ENCODE measurements at regions not wholly inside any gene's neighbourhood (a gene's known extent, or its start where the extent isn't known, plus 50 kb on each side); places are given as distances from the start of the nearest gene placed in this dataset.
"Not testable (repeated sequence)": the region's sequence is repeated elsewhere in the genome, so short reads cannot be mapped to it uniquely, and the experiment has no call there.

GRCh38 chr10:57627642-57628178, 640.0 kb downstream of the IPMK start:
- Mint-ChIP-seq H3K27me3 (no peaks in the 10 kb centered on the region), H3K36me3 (no peaks in the 10 kb centered on the region), H3K27ac (no peak overlapping the region), H3K9me3 (peaks cover 0 to 4% (median 0%) of the 10 kb centered on the region in 9 donors), H3K4me3 (no peak overlapping the region), H3K4me1 (no peaks in the 10 kb centered on the region)
- DNase-seq (no peak), ATAC-seq (no peak)
- POLR2A ChIA-PET = no interaction called here

- H3K36me3 Mint-ChIP-seq = no peaks in the 10 kb centered on the region
- no peaks in the 10 kb centered on the region for H3K27me3 Mint-ChIP-seq
- DNase-seq = no peak
- H3K4me3 Mint-ChIP-seq = no peak overlapping the region
- ATAC-seq = no peak
- H3K27ac Mint-ChIP-seq = no peak overlapping the region
- POLR2A ChIA-PET = no interaction called here
- H3K4me1 Mint-ChIP-seq = no peaks in the 10 kb centered on the region
- H3K9me3 Mint-ChIP-seq = peaks cover 0 to 4% (median 0%) of the 10 kb centered on the region in 9 donors
Measured at GRCh38 chr10:57624856-57625592, 642.7 kb downstream of the IPMK start.

DNA sequence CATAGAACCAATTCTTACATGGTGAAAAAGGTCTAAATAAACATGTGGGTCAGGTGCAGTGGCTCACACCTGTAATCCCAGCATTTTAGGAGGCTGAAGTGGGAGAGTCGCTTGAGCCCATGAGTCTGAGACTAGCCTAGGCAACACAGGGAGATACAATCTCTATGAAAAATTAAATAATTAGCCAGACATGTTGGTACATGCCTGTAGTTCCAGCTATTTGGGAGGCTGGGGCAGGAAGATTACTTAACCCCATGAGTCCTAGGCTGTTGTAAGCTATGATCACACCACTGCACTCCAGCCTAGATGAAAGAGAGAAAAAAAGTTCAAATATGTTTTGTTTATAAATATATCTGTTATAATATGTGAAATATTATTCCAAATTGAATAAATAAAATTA, 643.6 kb downstream of the IPMK start:
- H3K27ac Mint-ChIP-seq = no peak overlapping the region

GRCh38 chr10:57621466-57621865, 646.2 kb downstream of the IPMK start:
- H3K4me3 Mint-ChIP-seq = no peak overlapping the region
- ATAC-seq (no peak), DNase-seq (no peak)
- peaks cover 0 to 4% (median 0%) of the 10 kb centered on the region in 9 donors for H3K9me3 Mint-ChIP-seq
- H3K27me3 Mint-ChIP-seq = no peaks in the 10 kb centered on the region
- no peak overlapping the region for H3K27ac Mint-ChIP-seq
- no peaks in the 10 kb centered on the region for H3K36me3 Mint-ChIP-seq
- no peaks in the 10 kb centered on the region for H3K4me1 Mint-ChIP-seq
- POLR2A ChIA-PET = no interaction called here

More for the DNA sequence above, 643.6 kb downstream of the IPMK start:
- peaks cover 0 to 4% (median 0%) of the 10 kb centered on the region in 9 donors for H3K9me3 Mint-ChIP-seq
- no peaks in the 10 kb centered on the region for H3K4me1 Mint-ChIP-seq
- ATAC-seq (no peak), DNase-seq (no peak)
- H3K27me3 Mint-ChIP-seq = no peaks in the 10 kb centered on the region
- H3K36me3 Mint-ChIP-seq = no peaks in the 10 kb centered on the region
- H3K4me3 Mint-ChIP-seq = no peak overlapping the region
- POLR2A ChIA-PET = no interaction called here

GRCh38 chr10:57605948-57606485, 661.7 kb downstream of the IPMK start:
- POLR2A ChIA-PET = no interaction called here
- H3K36me3 Mint-ChIP-seq = no peaks in the 10 kb centered on the region
- H3K4me3 Mint-ChIP-seq = no peak overlapping the region
- no peak for DNase-seq
- no peak overlapping the region for H3K27ac Mint-ChIP-seq
- H3K9me3 Mint-ChIP-seq = peaks cover 0 to 24% (median 3%) of the 10 kb centered on the region in 9 donors
- ATAC-seq = no peak
- H3K27me3 Mint-ChIP-seq = no peaks in the 10 kb centered on the region
- no peaks in the 10 kb centered on the region for H3K4me1 Mint-ChIP-seq

GRCh38 chr10:57599440-57599839, 668.3 kb downstream of the IPMK start:
- POLR2A ChIA-PET = no interaction called here
- no peak overlapping the region for H3K4me3 Mint-ChIP-seq
- H3K4me1 Mint-ChIP-seq = no peaks in the 10 kb centered on the region
- no peaks in the 10 kb centered on the region for H3K36me3 Mint-ChIP-seq
- H3K9me3 Mint-ChIP-seq = peaks cover 0 to 4% (median 2%) of the 10 kb centered on the region in 9 donors
- no peak for DNase-seq
- H3K27ac Mint-ChIP-seq = no peak overlapping the region
- no peak for ATAC-seq
- no peaks in the 10 kb centered on the region for H3K27me3 Mint-ChIP-seq

DNA sequence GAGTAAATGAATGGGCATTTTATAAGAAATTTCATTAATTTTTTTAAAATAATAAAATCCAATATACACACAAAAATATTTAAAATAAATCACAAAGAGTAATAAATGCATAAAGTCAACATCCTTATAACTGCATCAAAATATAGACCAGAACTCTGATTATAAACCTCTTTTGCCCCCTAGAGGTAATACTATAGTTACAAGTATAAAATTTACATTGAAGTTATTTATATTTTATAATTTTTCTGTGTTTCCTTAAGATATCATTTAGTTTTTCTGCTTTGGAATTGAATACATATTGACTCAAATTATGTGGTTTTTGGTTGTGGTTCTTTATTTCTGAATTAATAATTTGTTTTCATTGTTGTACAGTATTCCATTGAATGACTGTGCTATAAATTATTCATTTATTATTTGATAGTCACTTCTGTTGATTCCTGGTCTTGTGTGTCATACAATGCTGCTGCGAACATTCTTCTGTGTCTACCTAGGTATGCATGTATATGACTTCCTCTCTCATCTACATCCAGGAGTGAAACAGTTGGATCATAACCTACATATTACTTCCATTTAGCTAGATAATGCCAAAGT, 673.6 kb downstream of the IPMK start:
- no peak for ATAC-seq
- H3K9me3 Mint-ChIP-seq = peaks cover 0 to 3% (median 0%) of the 10 kb centered on the region in 9 donors
- no peak overlapping the region for H3K4me3 Mint-ChIP-seq
- H3K27ac Mint-ChIP-seq = no peak overlapping the region
- no peak for DNase-seq
- POLR2A ChIA-PET = no interaction called here
- no peaks in the 10 kb centered on the region for H3K4me1 Mint-ChIP-seq
- H3K36me3 Mint-ChIP-seq = no peaks in the 10 kb centered on the region
- H3K27me3 Mint-ChIP-seq = no peaks in the 10 kb centered on the region

DNA sequence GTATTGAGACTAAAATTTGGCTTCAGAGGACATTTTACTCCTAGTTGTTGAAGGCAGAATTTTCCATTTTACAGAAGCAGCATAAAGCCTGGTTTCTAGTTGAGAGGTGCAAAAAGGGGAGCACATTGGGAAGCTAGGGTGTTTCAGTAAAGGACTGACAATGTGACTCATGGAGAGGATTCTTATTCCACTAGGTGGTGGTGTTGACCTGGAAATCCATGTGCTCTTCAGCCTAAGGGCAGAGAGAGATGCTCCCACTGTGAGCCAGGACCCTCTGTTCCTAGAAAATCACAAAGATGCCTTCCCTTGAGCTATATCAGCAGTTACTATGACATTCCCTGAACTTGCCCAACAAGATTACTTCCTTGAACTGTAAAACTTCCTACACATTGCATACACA, 687.8 kb downstream of the IPMK start:
- Mint-ChIP-seq H3K27ac (no peak overlapping the region), H3K4me3 (no peak overlapping the region)
- POLR2A ChIA-PET = no interaction called here

GRCh38 chr10:57562211-57562610, 705.5 kb downstream of the IPMK start:
- H3K4me1 Mint-ChIP-seq = no peaks in the 10 kb centered on the region
- no peaks in the 10 kb centered on the region for H3K27me3 Mint-ChIP-seq
- H3K36me3 Mint-ChIP-seq = no peaks in the 10 kb centered on the region
- peaks cover 0 to 8% (median 4%) of the 10 kb centered on the region in 9 donors for H3K9me3 Mint-ChIP-seq
- DNase-seq (no peak), ATAC-seq (no peak)
- no peak overlapping the region for H3K27ac Mint-ChIP-seq
- POLR2A ChIA-PET = no interaction called here
- no peak overlapping the region for H3K4me3 Mint-ChIP-seq

More for the DNA sequence above, 687.8 kb downstream of the IPMK start:
- no peak for DNase-seq
- H3K9me3 Mint-ChIP-seq = peaks cover 0 to 20% (median 3%) of the 10 kb centered on the region in 9 donors
- H3K27me3 Mint-ChIP-seq = peaks cover 0 to 1% (median 0%) of the 10 kb centered on the region in 5 donors
- no peaks in the 10 kb centered on the region for H3K4me1 Mint-ChIP-seq
- no peak for ATAC-seq
- H3K36me3 Mint-ChIP-seq = no peaks in the 10 kb centered on the region

GRCh38 chr10:57551774-57552173, 715.9 kb downstream of the IPMK start:
- POLR2A ChIA-PET, ATAC-seq, H3K4me1 Mint-ChIP-seq, H3K27ac Mint-ChIP-seq, H3K4me3 Mint-ChIP-seq, H3K27me3 Mint-ChIP-seq, DNase-seq, H3K36me3 Mint-ChIP-seq: not testable (repeated sequence)
- peaks cover 0 to 23% (median 4%) of the 10 kb centered on the region in 9 donors for H3K9me3 Mint-ChIP-seq

DNA sequence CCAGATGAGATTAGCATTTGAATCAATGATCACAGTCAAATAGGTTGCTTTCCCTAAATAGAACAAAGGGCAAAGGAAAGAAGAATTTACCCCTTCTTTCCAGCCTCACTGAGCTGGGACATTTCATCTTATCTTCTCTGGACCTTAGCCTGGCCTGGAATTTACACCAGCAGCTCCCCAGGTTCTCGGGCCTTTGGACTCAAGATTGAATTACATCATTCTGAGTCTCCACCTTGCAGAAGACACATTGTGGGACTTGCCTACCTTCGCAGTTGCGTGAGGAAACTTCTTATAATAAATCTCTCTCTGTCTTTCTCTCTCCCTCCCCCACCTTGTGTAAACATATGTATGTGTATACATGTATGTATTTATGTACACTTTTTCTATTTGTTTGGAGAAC, 732.4 kb downstream of the IPMK start:
- Mint-ChIP-seq H3K4me3 (no peak overlapping the region), H3K9me3 (peaks cover 0 to 4% (median 0%) of the 10 kb centered on the region in 9 donors), H3K27ac (no peak overlapping the region), H3K27me3 (no peaks in the 10 kb centered on the region), H3K36me3 (no peaks in the 10 kb centered on the region), H3K4me1 (no peaks in the 10 kb centered on the region)
- DNase-seq (no peak), ATAC-seq (no peak)
- POLR2A ChIA-PET = no interaction called here

- no peak for ATAC-seq
- Mint-ChIP-seq H3K4me1 (no peaks in the 10 kb centered on the region), H3K36me3 (no peaks in the 10 kb centered on the region), H3K4me3 (no peak overlapping the region), H3K27ac (no peak overlapping the region), H3K27me3 (no peaks in the 10 kb centered on the region), H3K9me3 (peaks cover 0 to 21% (median 9%) of the 10 kb centered on the region in 9 donors)
- POLR2A ChIA-PET = no interaction called here
- no peak for DNase-seq
Measured at GRCh38 chr10:57513637-57514036, 754.1 kb downstream of the IPMK start.

DNA sequence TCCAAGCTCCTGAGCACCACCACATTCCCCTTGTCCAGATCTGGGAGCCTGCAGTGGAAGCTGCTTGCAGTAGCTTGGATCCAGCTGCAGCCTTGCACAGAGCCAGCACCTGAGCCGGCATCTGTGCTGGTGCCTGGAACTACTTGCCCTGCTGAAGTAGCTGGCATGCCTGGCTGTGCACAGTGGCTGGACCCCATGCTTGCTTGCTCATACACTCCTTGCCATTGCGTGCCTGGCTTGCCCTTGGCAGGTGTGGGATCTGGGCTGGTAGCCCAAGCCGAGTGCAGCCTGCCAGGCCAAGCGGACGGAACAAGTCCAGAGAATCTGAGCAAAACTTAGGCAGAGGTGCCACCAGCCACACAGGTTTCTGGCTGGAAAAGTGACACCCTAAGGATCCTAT, 759.9 kb downstream of the IPMK start:
- Mint-ChIP-seq H3K9me3 (peaks cover 0 to 17% (median 3%) of the 10 kb centered on the region in 9 donors), H3K4me3 (no peak overlapping the region), H3K27me3 (no peaks in the 10 kb centered on the region), H3K36me3 (no peaks in the 10 kb centered on the region), H3K4me1 (no peaks in the 10 kb centered on the region), H3K27ac (no peak overlapping the region)
- DNase-seq (no peak), ATAC-seq (no peak)
- POLR2A ChIA-PET = no interaction called here
